IPS DF 6.9 (cell line): ENCODE measurements at regions not wholly inside any gene's neighbourhood (a gene's known extent, or its start where the extent isn't known, plus 50 kb on each side); places are given as distances from the start of the nearest gene placed in this dataset.

ENCODE experiments used
- DNase-seq: peaks from one replicate; pipeline ENCODE4 v3.0.0-alpha.2; 2013; ENCODE audit warnings: low read depth, low spot score
- H3K27ac ChIP-seq: one replicate; pipeline ENCODE4 v1.5.1; 2013; ENCODE audit warnings: low read length, control low read depth
- H3K27me3 ChIP-seq: 2 replicates; pipeline ENCODE4 v1.6.1; 2013; ENCODE audit warnings: mild to moderate bottlenecking, low read length; ENCODE audit not compliant: control insufficient read depth, insufficient read depth
- H3K36me3 ChIP-seq: 2 replicates; pipeline ENCODE4 v1.6.1; 2013; ENCODE audit warnings: low read length; ENCODE audit not compliant: control insufficient read depth, insufficient read depth
- H3K4me1 ChIP-seq: 2 replicates; pipeline ENCODE4 v1.6.1; 2013; ENCODE audit warnings: low read length; ENCODE audit not compliant: control insufficient read depth, insufficient read depth
- H3K4me3 ChIP-seq: 2 replicates; pipeline ENCODE4 v1.5.1; 2013; ENCODE audit warnings: mild to moderate bottlenecking, low read length
- H3K9me3 ChIP-seq: 2 replicates; pipeline ENCODE4 v1.6.1; 2013; ENCODE audit warnings: low read length, inconsistent platforms; ENCODE audit not compliant: control insufficient read depth, insufficient read depth
- WGBS: extraction: QIAGEN DNeasy Blood & Tissue Kit; methylation state at CpG from one replicate; pipeline ENCODE4 v1.1.7; 2013; ENCODE audit warnings: mixed read lengths, missing lambda C conversion rate; ENCODE audit not compliant: insufficient read length, insufficient coverage; 5-methylcytosine and 5-hydroxymethylcytosine counted together

DNA sequence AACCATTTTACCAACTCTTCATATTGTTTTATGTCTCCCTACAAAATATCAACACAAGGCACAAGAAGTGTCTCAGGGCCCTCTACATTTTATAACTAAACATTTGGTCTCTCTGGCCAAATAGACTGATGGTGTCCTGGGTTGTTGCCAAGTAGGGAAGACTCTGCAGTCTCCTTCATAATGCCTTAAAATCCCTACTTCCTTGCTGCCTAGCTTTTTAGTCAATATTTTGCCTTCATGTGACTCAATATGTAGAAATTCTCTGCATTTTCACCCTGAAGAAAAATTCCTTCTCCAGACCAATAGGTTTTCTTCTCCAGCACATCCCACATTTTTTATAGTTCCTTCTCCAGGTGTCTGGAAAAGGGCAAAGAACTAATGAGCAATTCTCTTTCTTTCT, 72.6 kb upstream of the IPO9 start:
- H3K36me3 ChIP-seq, result no peaks in the 10 kb centered on the region
- H3K4me3 ChIP-seq, result no peak overlapping the region
- H3K4me1 ChIP-seq, result peaks cover 3% of the 10 kb centered on the region; the same call in 1 of the 2 replicates
- DNase-seq, result no peak
- no peaks in the 10 kb centered on the region for H3K27me3 ChIP-seq
- H3K9me3 ChIP-seq, result no peaks in the 10 kb centered on the region
- H3K27ac ChIP-seq, result no peak overlapping the region

DNA sequence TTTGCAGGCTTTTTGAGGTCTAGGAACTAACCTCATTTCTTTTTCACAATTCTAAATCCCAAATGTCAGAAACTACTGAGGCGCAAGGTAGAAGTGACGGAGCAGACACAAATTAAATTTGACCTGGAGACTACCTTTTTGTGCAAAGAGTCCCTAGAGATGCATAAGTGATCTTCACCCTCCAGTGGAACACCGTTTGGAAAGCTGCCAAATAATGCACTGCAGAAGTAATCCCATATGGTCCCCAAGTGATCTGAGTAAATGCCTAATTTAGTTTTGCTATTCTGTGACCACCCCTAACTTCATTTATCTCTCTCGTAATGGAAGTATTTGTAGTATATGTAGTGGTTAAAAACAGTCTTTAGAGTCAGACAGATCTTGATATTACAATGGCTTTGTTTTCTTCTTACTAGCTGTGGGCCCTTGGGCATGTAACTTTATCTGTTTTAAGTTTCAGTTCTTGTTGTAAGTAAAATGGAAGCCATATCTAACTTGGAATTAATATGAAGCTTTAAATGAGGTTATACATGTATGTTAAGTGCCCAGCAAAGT, 70.4 kb upstream of the IPO9 start:
- Histone ChIP-seq H3K4me3 (no peak overlapping the region), H3K4me1 (peaks cover 3% of the 10 kb centered on the region; the same call in 1 of the 2 replicates), H3K9me3 (no peaks in the 10 kb centered on the region), H3K27me3 (no peaks in the 10 kb centered on the region), H3K36me3 (no peaks in the 10 kb centered on the region), H3K27ac (no peak overlapping the region)
- WGBS, result no CpG with 5 or more reads among the region's 4 CpGs
- DNase-seq, result no peak

- no peak for DNase-seq
- Histone ChIP-seq H3K4me1 (no peaks in the 10 kb centered on the region), H3K9me3 (no peaks in the 10 kb centered on the region)
Observed at GRCh38 chr1:201759194-201759815, 69.7 kb upstream of the IPO9 start.

DNA sequence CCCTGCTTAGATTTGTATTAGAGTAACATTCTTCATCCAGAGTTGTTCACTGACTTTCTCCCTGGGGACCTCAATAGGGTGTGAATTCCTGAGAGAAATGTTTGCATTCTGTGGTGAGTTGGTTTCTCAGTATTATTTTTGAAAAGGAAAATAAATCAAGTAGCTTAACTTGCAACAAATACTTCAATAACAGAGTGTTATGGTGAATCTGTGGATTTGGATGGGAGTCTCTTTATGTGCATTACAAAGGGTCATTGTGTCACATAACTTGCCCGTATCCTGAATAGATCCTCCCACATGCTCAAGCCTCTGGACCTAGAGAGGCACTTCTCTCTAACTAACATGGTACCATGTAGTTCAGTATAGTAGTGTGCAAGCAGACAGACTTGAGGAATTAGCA, 68.4 kb upstream of the IPO9 start:
- Histone ChIP-seq H3K36me3 (no peaks in the 10 kb centered on the region), H3K9me3 (no peaks in the 10 kb centered on the region), H3K27me3 (no peaks in the 10 kb centered on the region), H3K4me3 (no peak overlapping the region), H3K27ac (no peak overlapping the region), H3K4me1 (no peaks in the 10 kb centered on the region)
- DNase-seq, result no peak
- no CpG with 5 or more reads among the region's 1 CpG for WGBS

More at GRCh38 chr1:201759194-201759815, 69.7 kb upstream of the IPO9 start:
- Histone ChIP-seq H3K27ac (no peak overlapping the region), H3K27me3 (no peaks in the 10 kb centered on the region), H3K36me3 (no peaks in the 10 kb centered on the region), H3K4me3 (no peak overlapping the region)
- WGBS, result no CpG with 5 or more reads among the region's 3 CpGs

GRCh38 chr1:201761178-201761577, 67.8 kb upstream of the IPO9 start:
- H3K9me3 ChIP-seq, result no peaks in the 10 kb centered on the region
- H3K36me3 ChIP-seq, result no peaks in the 10 kb centered on the region

DNA sequence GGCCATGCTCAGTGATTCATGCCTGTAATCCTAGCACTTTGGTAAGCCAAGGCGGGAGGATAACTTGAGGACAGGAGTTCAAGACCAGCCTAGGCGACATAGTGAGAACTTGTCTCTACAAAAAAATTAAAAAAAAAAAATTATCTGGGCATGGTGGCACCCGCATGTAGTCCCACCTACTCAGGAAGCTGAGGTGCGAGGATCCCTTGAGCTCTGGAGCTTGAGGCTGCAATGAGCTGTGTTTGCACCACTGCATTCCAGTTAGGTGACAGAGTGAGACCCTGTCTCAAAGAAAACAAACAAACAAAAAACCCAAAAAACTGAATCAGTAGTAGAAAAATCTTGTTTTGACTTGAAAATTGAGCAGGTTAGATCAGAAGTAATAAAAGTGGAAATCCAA, 67.1 kb upstream of the IPO9 start:
- Histone ChIP-seq H3K9me3 (no peaks in the 10 kb centered on the region), H3K36me3 (no peaks in the 10 kb centered on the region), H3K4me1 (no peaks in the 10 kb centered on the region), H3K4me3 (no peak overlapping the region), H3K27me3 (no peaks in the 10 kb centered on the region), H3K27ac (no peak overlapping the region)
- WGBS, result no CpG with 5 or more reads among the region's 4 CpGs
- DNase-seq, result no peak

More at GRCh38 chr1:201761178-201761577, 67.8 kb upstream of the IPO9 start:
- WGBS, result no CpG with 5 or more reads among the region's 8 CpGs
- no peak for DNase-seq
- no peaks in the 10 kb centered on the region for H3K4me1 ChIP-seq
- no peak overlapping the region for H3K27ac ChIP-seq
- H3K27me3 ChIP-seq, result no peaks in the 10 kb centered on the region
- no peak overlapping the region for H3K4me3 ChIP-seq

- Histone ChIP-seq H3K9me3 (no peaks in the 10 kb centered on the region), H3K27ac (no peak overlapping the region), H3K27me3 (no peaks in the 10 kb centered on the region), H3K4me1 (no peaks in the 10 kb centered on the region), H3K36me3 (no peaks in the 10 kb centered on the region), H3K4me3 (no peak overlapping the region)
- DNase-seq, result no peak
- WGBS, result no CpG with 5 or more reads among the region's 2 CpGs
Observed at GRCh38 chr1:201762381-201762780, 66.6 kb upstream of the IPO9 start.

- no peaks in the 10 kb centered on the region for H3K9me3 ChIP-seq
- no peak for DNase-seq
- no peak overlapping the region for H3K4me3 ChIP-seq
- H3K27ac ChIP-seq, result no peak overlapping the region
- H3K36me3 ChIP-seq, result no peaks in the 10 kb centered on the region
- H3K27me3 ChIP-seq, result no peaks in the 10 kb centered on the region
- WGBS, result no CpG with 5 or more reads among the region's 7 CpGs
- no peaks in the 10 kb centered on the region for H3K4me1 ChIP-seq
Observed at GRCh38 chr1:201763455-201764140, 65.4 kb upstream of the IPO9 start.

DNA sequence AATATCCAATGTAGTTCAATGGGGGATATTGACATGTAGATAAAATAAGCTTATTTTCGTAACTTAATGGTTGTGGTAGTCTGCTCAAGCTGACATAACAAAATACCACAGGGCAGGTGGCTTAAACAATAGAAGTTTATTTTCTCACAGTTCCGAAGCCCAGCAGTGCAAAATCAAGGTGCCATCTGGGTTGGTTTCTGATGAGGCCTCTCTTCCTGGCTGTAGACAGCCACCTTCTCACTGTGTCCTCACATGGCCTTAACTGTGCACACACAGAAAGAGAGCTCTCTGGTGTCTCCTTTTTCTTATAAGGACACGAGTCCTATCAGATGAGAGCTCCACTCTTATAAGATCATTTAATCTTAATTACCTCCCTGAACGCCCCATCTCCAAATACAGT, 64.8 kb upstream of the IPO9 start:
- H3K4me1 ChIP-seq, result no peaks in the 10 kb centered on the region
- H3K27me3 ChIP-seq, result no peaks in the 10 kb centered on the region
- no CpG with 5 or more reads among the region's 4 CpGs for WGBS
- no peak for DNase-seq
- no peak overlapping the region for H3K4me3 ChIP-seq
- no peaks in the 10 kb centered on the region for H3K9me3 ChIP-seq
- no peak overlapping the region for H3K27ac ChIP-seq
- H3K36me3 ChIP-seq, result no peaks in the 10 kb centered on the region

DNA sequence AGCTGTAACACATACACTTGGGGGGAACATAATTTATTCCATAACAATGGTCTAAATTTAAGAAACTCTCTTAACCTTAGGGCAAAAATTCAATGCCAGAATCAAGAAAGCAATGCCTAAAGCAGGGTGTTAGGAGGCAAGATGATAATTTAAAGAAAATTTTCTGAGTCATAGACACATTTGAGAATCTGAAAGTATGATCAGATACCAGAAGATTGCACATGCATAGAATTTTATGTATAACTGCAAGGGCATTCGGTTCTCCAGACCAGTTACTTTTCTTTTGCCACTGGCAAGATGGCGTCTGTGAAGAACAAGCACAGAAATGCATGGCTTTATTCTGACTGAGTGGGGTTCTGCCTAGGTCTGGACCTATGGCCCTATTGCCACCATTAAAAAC, 64.4 kb upstream of the IPO9 start:
- Histone ChIP-seq H3K4me3 (no peak overlapping the region), H3K4me1 (no peaks in the 10 kb centered on the region), H3K27ac (no peak overlapping the region), H3K27me3 (no peaks in the 10 kb centered on the region), H3K36me3 (no peaks in the 10 kb centered on the region), H3K9me3 (no peaks in the 10 kb centered on the region)
- WGBS, result no CpG with 5 or more reads among the region's 2 CpGs
- DNase-seq, result no peak
